Fibroblast of pulmonary artery (primary cell): ENCODE measurements at regions not wholly inside any gene's neighbourhood (a gene's known extent, or its start where the extent isn't known, plus 50 kb on each side); places are given as distances from the start of the nearest gene placed in this dataset.
A peak's percentile ranks its signal among the peaks of the same experiment; 100 is the strongest.

Experiments
- DNase-seq: peaks from one replicate; pipeline ENCODE4 v3.0.0-alpha.2; 2010; ENCODE audit warnings: low read depth
- H3K4me3 ChIP-seq: replicated peaks from 2 replicates; pipeline ENCODE4 v1.5.1; 2011; ENCODE audit warnings: low read depth, mild to moderate bottlenecking, control low read depth, low read length, moderate library complexity
- TF ChIP-seq, protein P1 (sequence below): IDR thresholded peaks from 2 replicates; pipeline ENCODE4 v1.5.1; 2011; ENCODE audit warnings: mild to moderate bottlenecking, control low read depth, low read length, inconsistent platforms; ENCODE audit errors: missing control alignments

DNA sequence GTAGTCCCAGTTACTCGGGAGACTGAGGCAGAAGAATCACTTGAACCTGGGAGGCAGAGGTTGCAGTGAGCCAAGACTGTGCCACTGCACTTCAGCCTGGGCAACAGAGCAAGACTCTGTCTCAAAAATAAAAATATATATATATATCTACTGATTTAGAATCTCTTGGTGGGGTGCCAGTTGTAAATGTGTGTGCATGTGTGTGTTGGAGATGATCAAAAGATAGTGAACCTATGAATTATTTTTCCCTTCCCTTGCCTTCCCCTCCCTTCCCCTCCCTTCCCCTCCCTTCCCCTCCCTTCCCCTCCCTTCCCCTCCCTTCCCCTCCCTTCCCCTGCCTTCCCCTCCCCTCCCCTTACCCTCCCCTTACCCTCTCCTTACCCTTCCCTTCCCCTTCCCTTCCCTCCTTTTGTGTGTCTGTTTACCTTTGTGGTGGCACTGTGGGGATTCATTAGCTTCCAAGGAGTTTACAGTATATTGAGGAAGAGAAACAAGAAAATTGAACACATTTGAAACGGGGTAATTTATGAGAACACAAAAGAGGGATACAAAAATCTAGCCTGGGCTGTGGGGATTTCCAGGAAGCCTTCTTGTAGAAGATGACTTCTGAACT lies 281.5 kb upstream of the DPPA4 start:
- TF ChIP-seq, protein P1, sequence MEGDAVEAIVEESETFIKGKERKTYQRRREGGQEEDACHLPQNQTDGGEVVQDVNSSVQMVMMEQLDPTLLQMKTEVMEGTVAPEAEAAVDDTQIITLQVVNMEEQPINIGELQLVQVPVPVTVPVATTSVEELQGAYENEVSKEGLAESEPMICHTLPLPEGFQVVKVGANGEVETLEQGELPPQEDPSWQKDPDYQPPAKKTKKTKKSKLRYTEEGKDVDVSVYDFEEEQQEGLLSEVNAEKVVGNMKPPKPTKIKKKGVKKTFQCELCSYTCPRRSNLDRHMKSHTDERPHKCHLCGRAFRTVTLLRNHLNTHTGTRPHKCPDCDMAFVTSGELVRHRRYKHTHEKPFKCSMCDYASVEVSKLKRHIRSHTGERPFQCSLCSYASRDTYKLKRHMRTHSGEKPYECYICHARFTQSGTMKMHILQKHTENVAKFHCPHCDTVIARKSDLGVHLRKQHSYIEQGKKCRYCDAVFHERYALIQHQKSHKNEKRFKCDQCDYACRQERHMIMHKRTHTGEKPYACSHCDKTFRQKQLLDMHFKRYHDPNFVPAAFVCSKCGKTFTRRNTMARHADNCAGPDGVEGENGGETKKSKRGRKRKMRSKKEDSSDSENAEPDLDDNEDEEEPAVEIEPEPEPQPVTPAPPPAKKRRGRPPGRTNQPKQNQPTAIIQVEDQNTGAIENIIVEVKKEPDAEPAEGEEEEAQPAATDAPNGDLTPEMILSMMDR, result no peak
- no peak for DNase-seq
- H3K4me3 ChIP-seq, result no peak overlapping the region

DNA sequence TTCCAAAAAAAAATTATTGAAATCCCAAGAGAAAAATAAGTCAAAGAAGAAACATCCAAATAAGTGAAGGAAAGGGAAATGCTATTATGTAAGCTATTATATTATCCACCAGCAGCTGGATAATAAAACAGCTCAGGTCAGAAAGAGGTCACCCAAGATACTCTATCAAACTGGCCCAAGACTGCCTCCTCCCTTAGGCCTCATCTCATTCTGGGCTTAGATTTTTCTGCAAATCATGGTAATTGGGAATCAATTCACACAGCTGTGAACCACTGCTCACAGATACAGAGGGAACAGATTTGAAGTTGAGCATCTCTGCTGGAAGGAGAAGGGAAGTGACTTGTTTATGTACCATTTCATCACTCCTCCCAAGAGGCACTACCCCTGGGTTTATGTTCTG lies 294.6 kb upstream of the DPPA4 start:
- no peak for DNase-seq
- TF ChIP-seq, protein P1, result no peak
- no peak overlapping the region for H3K4me3 ChIP-seq

DNA sequence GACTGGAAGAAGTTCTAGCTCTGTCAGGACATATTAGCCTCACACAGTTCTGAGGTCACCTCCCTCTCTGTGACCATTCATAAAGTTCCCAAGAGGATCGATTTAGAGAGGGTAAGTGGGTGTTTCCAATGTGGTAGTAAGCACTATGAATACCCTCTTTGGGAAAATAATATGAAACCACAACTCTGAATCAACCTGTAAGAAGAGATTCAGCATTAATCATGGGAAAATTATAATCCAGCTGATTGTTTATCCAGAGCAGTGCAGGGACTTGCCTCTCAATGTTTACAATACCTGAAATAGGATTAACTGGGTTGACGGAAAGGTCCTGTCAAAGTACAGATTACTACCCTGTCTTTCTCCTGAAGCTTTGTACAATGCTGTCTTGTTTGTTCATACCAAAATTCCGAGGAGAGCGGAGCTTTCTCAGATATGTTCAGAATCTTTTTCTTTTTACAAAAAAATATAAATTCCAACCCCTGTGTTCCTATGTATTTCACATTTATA lies 302.9 kb upstream of the DPPA4 start:
- TF ChIP-seq, protein P1, result no peak
- no peak overlapping the region for H3K4me3 ChIP-seq
- DNase-seq, result no peak

DNA sequence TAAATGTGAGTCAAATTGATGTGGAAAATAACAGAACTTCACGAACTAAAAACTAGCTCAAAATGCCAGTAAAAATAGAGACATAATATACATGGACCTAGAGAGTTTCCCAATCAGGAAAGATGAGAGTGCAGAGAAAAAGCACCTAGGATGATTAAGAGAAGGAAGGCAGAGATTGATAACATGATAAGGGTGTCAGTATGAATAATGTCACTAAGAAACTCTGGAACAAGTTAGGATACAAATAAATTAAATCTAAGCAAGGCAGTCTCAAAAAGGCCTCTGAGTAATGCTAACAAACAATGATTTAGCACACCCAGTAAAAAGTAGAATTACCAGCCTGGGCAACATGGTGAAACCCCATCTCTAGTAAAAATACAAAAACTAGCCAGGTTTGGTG lies 304.7 kb upstream of the DPPA4 start:
- no peak for DNase-seq
- TF ChIP-seq, protein P1, result no peak
- no peak overlapping the region for H3K4me3 ChIP-seq

DNA sequence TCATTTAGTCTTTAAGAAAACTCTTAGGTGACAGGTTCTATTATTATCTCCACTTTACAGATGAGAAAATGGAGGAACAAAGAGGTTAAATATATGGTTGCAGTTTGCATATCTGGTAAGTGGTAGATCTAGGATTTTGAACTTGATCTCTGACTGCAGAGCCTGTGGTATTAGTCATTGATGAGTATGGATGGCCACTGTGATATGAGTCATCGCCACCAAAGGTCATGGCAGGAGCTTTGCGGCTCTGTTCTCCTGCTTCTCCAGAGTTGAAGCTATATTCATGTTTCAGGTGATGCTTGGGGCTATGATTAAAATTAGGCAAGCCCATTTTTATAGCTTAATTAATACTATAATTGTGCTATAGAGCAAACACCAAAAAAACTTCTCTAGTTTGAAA lies 306.2 kb upstream of the DPPA4 start:
- no peak overlapping the region for H3K4me3 ChIP-seq
- DNase-seq, result peak; percentile 11
- TF ChIP-seq, protein P1, result no peak

DNA sequence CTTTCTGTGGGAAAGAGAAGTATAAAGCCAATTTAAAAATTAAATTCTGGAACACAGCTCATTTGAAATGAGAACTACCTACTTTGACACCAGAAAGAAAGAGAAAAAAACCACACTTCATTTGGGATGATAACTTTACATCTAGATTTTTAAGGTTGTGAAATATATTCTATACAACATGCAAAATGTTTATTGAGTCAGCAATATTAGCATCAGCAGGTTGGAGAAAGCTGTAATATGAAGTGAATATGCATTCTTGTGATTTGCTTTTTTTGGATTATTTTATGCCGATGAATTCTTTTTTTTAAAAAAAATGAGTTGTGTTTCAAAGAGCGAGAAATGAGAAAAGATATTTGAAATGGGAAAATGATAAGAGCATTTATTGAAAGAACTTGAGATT lies 307.0 kb upstream of the DPPA4 start:
- DNase-seq, result no peak
- no peak overlapping the region for H3K4me3 ChIP-seq
- TF ChIP-seq, protein P1, result no peak

DNA sequence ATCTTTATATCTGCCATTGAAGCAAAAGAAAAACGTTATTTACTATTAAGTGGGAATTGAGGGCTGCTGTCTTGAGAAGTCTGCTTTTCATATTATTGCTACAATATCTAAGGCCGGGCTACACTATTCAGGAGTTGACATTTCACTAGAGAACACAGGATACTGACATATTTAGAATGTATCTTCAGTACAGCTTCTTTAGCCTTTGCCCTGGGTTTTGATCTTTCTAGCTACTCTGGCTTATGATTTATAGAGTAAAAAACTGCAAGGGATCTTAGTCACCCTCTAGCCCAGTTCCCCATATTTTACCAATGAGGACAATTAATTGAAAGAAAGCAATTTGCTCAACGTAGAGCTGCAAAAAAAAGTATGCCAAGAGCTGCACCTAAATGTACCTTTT lies 307.4 kb upstream of the DPPA4 start:
- DNase-seq, result no peak
- TF ChIP-seq, protein P1, result no peak
- H3K4me3 ChIP-seq, result no peak overlapping the region
